B cell (primary cell): ENCODE measurements at regions not wholly inside any gene's neighbourhood (a gene's known extent, or its start where the extent isn't known, plus 50 kb on each side); places are given as distances from the start of the nearest gene placed in this dataset.

ENCODE experiments used
- ATAC-seq: fragments of 200-7000 bp; cut with Tn5 transposase; one replicate; pipeline ENCODE4 v1.10.0; 2021; ENCODE audit warnings: low read depth, mild to moderate bottlenecking, moderate number of reproducible peaks, moderate library complexity
- CTCF ChIA-PET: fragments of 350-600 bp; sonication (Branson Sonifier 250); formaldehyde crosslinking; loops from one replicate; lab custom pipeline; 2021; ENCODE audit warnings: antibody characterized with exemption, inconsistent platforms; lab: Charles Lee
- POLR2A ChIA-PET: fragments of 350-600 bp; sonication (Branson Sonifier 250); formaldehyde crosslinking; loops from one replicate; lab custom pipeline; 2021; ENCODE audit warnings: antibody characterized with exemption; lab: Charles Lee
- DNase-seq: peaks from one replicate; pipeline ENCODE4 v3.0.0; 2013
- H2AFZ ChIP-seq: 2 replicates; pipeline ENCODE4 v1.6.1; 2012; ENCODE audit warnings: mild to moderate bottlenecking, low read depth, low read length; ENCODE audit not compliant: insufficient read depth, poor library complexity, severe bottlenecking
- H3K27ac ChIP-seq, 2 donors: 1 replicate in 1 of 2; 2 replicates in 1 of 2; pipeline ENCODE4 v1.5.1; 2012 to 2013; ENCODE audit warnings: low read length in 2 of 2, mild to moderate bottlenecking in 2 of 2, moderate library complexity in 1 of 2
- H3K27me3 ChIP-seq, 4 experiments: fragments of 200-600 bp in 1 of 4; sonication (generic) in 1 of 4; replicated peaks in 1 of 4; 1 replicate in 2 of 4; 2 replicates in 2 of 4; pipeline versions ENCODE4 v1.6.1 to v1.7.0; 2013 to 2016; ENCODE audit warnings: low read length in 3 of 4, mild to moderate bottlenecking in 2 of 4, mixed read lengths in 1 of 4, moderate library complexity in 1 of 4; ENCODE audit not compliant: insufficient read depth in 4 of 4, control insufficient read depth in 3 of 4; ENCODE audit errors: control extremely low read depth in 1 of 4
- H3K36me3 ChIP-seq, 2 experiments: replicated peaks in 1 of 2; 1 replicate in 1 of 2; 2 replicates in 1 of 2; pipeline versions ENCODE4 v1.6.1 to v1.7.1; 2013; ENCODE audit warnings: low read length in 1 of 2; ENCODE audit not compliant: insufficient read depth in 2 of 2, control insufficient read depth in 1 of 2; ENCODE audit errors: control extremely low read depth in 1 of 2, extremely low read depth in 1 of 2
- H3K4me1 ChIP-seq, 2 donors: fragments of 200-600 bp in 1 of 2; sonication (generic) in 1 of 2; 1 replicate in 1 of 2; 2 replicates in 1 of 2; pipeline versions ENCODE4 v1.5.1 to v1.6.1; 2013 to 2017; ENCODE audit warnings: low read length in 2 of 2; ENCODE audit not compliant: control insufficient read depth in 2 of 2, insufficient read depth in 2 of 2
- H3K4me2 ChIP-seq: replicated peaks from 2 replicates; pipeline ENCODE3; 2012; ENCODE audit warnings: mild to moderate bottlenecking, low read depth, low read length; ENCODE audit not compliant: poor library complexity, severe bottlenecking
- H3K4me3 ChIP-seq, 5 experiments: fragments of 200-600 bp in 1 of 5; sonication (generic) in 1 of 5; 1 replicate in 3 of 5; 2 replicates in 2 of 5; pipeline versions ENCODE4 v1.5.1 to v1.7.0; 2011 to 2016; ENCODE audit warnings: low read length in 4 of 5, mild to moderate bottlenecking in 4 of 5, low read depth in 2 of 5, control low read depth in 1 of 5, moderate library complexity in 1 of 5; ENCODE audit not compliant: insufficient read depth in 1 of 5; ENCODE audit errors: control extremely low read depth in 1 of 5, extremely low read depth in 1 of 5
- H3K79me2 ChIP-seq: fragments of 200-600 bp; sonication (generic); one replicate; pipeline ENCODE4 v1.6.0; 2016; ENCODE audit warnings: low read length; ENCODE audit not compliant: control insufficient read depth, insufficient read depth
- H3K9ac ChIP-seq: fragments of 200-600 bp; sonication (generic); 2 replicates; pipeline ENCODE4 v1.6.1; 2017; ENCODE audit warnings: mild to moderate bottlenecking, low read length, moderate library complexity
- H3K9me3 ChIP-seq, 3 donors: one replicate each; pipeline versions ENCODE4 v1.6.1 to v1.7.1; 2013; ENCODE audit warnings: low read length in 2 of 3; ENCODE audit not compliant: control insufficient read depth in 2 of 3, insufficient read depth in 1 of 3; ENCODE audit errors: control extremely low read depth in 1 of 3
- H4K20me1 ChIP-seq: 2 replicates; pipeline ENCODE4 v1.6.0; 2012; ENCODE audit warnings: mild to moderate bottlenecking, low read length; ENCODE audit not compliant: insufficient read depth, control insufficient read depth, poor library complexity, severe bottlenecking
- H3K27ac Mint-ChIP-seq: one replicate; pipeline ENCODE4 v1.8.0; 2021; ENCODE audit warnings: mixed read lengths
- H3K27me3 Mint-ChIP-seq: one replicate; pipeline ENCODE4 v1.8.0; 2021; ENCODE audit warnings: mixed read lengths
- H3K4me1 Mint-ChIP-seq: one replicate; pipeline ENCODE4 v1.8.0; 2021; ENCODE audit warnings: mixed read lengths
- H3K4me3 Mint-ChIP-seq: one replicate; pipeline ENCODE4 v1.8.0; 2021; ENCODE audit warnings: mixed read lengths
- H3K9me3 Mint-ChIP-seq: one replicate; pipeline ENCODE4 v1.8.0; 2022; ENCODE audit warnings: mixed read lengths; ENCODE audit not compliant: insufficient read depth
- CTCF ChIP-seq: fragments of 200-600 bp; IDR thresholded peaks from one replicate; pipeline ENCODE4 v1.8.0; 2022; ENCODE audit warnings: antibody characterized with exemption, mild to moderate bottlenecking
- EZH2 ChIP-seq: IDR thresholded peaks from 2 replicates; pipeline ENCODE4 v1.6.1; 2012; ENCODE audit warnings: borderline replicate concordance, low read depth, mild to moderate bottlenecking, moderate library complexity, low read length; ENCODE audit not compliant: insufficient read depth, poor library complexity, severe bottlenecking
- WGBS: methylation state at CpG from one replicate; pipeline ENCODE4 v1.1.5; 2013; ENCODE audit warnings: missing lambda C conversion rate; ENCODE audit not compliant: insufficient coverage; 5-methylcytosine and 5-hydroxymethylcytosine counted together
- intact Hi-C: fragments of 100-400 bp; cut with micrococcal nuclease; formaldehyde crosslinking; loops from one replicate; pipeline ENCODE4 v1.10.0; 2022

DNA sequence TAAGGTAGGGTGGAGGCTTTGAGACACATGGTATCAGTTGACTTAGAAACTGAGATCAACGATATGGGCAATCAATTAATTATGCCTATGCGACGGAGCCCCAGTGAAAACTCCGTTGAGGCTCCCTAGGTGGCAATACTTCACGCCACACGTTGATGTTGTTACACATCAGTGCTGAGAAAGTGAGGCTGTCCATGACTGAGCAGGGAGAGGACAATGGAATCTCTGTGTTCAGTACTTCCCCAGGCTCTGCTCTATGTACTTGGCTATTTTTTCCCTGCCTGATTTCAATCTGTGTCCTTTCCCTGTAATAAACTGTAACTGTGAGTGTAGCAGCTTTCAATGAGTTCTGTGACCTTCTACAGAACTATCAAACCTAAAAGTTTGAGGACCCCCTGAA is 211.7 kb downstream of the SNCAIP start:
- intact Hi-C loops = no loop called here
- ATAC-seq = no peak
- no peak overlapping the region for H3K4me3 ChIP-seq
- no peak for DNase-seq
- TF ChIP-seq EZH2 (no peak), CTCF (no peak)
- no peak overlapping the region for H3K9ac ChIP-seq
- POLR2A ChIA-PET = no interaction called here
- CTCF ChIA-PET = no interaction called here
- no peak overlapping the region for H2AFZ ChIP-seq
- no peak overlapping the region for H3K27ac ChIP-seq
- H3K79me2 ChIP-seq = no peaks in the 10 kb centered on the region
- Mint-ChIP-seq H3K4me1 (no peaks in the 10 kb centered on the region), H3K27ac (no peak overlapping the region), H3K4me3 (no peak overlapping the region), H3K27me3 (peaks cover 4% of the 10 kb centered on the region), H3K9me3 (no peaks in the 10 kb centered on the region)
- H3K4me1 ChIP-seq = no peaks in the 10 kb centered on the region
- H3K4me2 ChIP-seq = no peak overlapping the region
- no peaks in the 10 kb centered on the region for H3K9me3 ChIP-seq
- H3K27me3 ChIP-seq = peaks cover 0 to 4% (median 0%) of the 10 kb centered on the region in 4 experiments
- no peaks in the 10 kb centered on the region for H3K36me3 ChIP-seq
- WGBS = 93% methylated on average over 6 of the region's 6 CpGs
- H4K20me1 ChIP-seq = no peaks in the 10 kb centered on the region

GRCh38 chr5:122527547-122527946 is 215.5 kb downstream of the SNCAIP start:
- Histone ChIP-seq H3K9me3 (no peaks in the 10 kb centered on the region), H4K20me1 (no peaks in the 10 kb centered on the region), H3K79me2 (no peaks in the 10 kb centered on the region), H3K4me3 (no peak overlapping the region), H3K36me3 (no peaks in the 10 kb centered on the region), H2AFZ (no peak overlapping the region), H3K27ac (no peak overlapping the region), H3K27me3 (peaks cover 0 to 7% (median 0%) of the 10 kb centered on the region in 4 experiments), H3K4me2 (no peak overlapping the region), H3K9ac (no peak overlapping the region), H3K4me1 (no peaks in the 10 kb centered on the region)
- H3K4me1 Mint-ChIP-seq = peaks cover 4% of the 10 kb centered on the region
- H3K4me3 Mint-ChIP-seq = no peak overlapping the region
- intact Hi-C loops = no loop called here
- ChIA-PET CTCF (no interaction called here), POLR2A (no interaction called here)
- no peak overlapping the region for H3K27ac Mint-ChIP-seq
- WGBS = no CpG with 5 or more reads among the region's 1 CpG
- no peaks in the 10 kb centered on the region for H3K9me3 Mint-ChIP-seq
- ATAC-seq = no peak
- no peak for DNase-seq
- peaks cover 21% of the 10 kb centered on the region for H3K27me3 Mint-ChIP-seq
- TF ChIP-seq CTCF = no peak
- TF ChIP-seq EZH2 = no peak
